ENCODE measurements at regions not wholly inside any gene's neighbourhood (a gene's known extent, or its start where the extent isn't known, plus 50 kb on each side); places are given as distances from the start of the nearest gene placed in this dataset.

GRCh38 chr20:41913146-41913545 is 295.0 kb upstream of the CHD6 start:
- Histone ChIP-seq H3K27ac (ENCODE audit: low read depth, low read length) (no peak overlapping the region), H3K14ac (ENCODE audit: insufficient read length) (no peak overlapping the region), H2BK120ac (replicated peaks; ENCODE audit: low read depth, low read length) (no peak overlapping the region), H2BK12ac (ENCODE audit: low read depth, low read length) (no peak overlapping the region), H3K79me2 (ENCODE audit: control insufficient read depth in 1 of 2, insufficient read depth in 2 of 2, low read length in 2 of 2) (no peaks in the 10 kb centered on the region), H4K5ac (ENCODE audit: insufficient read length, low read depth, low read length) (no peak overlapping the region), H3K79me1 (ENCODE audit: low read depth, low read length) (no peaks in the 10 kb centered on the region), H2BK5ac (ENCODE audit: low read depth, low read length) (no peak overlapping the region), H2BK15ac (ENCODE audit: low read length) (no peak overlapping the region), H2BK20ac (ENCODE audit: low read length) (no peak overlapping the region), H3K4me1 (replicated peaks in 1 of 4; ENCODE audit: control insufficient read depth in 3 of 4, insufficient read depth in 4 of 4, low read length in 3 of 4) (no peaks in the 10 kb centered on the region), H2AK5ac (ENCODE audit: low read depth, low read length) (no peak overlapping the region), H3K27me3 (replicated peaks in 1 of 4; ENCODE audit: control insufficient read depth in 3 of 4, extremely low read depth in 1 of 4, insufficient read depth in 3 of 4, low read length in 3 of 4) (no peaks in the 10 kb centered on the region), H3K9me3 (ENCODE audit: insufficient read depth in 2 of 2, low read depth in 1 of 2, low read length in 1 of 2) (peaks cover 0 to 4% of the 10 kb centered on the region in 2 experiments; a peak in 2 of 4 replicates), H4K91ac (replicated peaks; ENCODE audit: insufficient read length, low read length) (no peak overlapping the region), H3K36me3 (ENCODE audit: control insufficient read depth in 2 of 4, insufficient read depth in 4 of 4, low read length in 3 of 4) (no peaks in the 10 kb centered on the region), H3K18ac (ENCODE audit: extremely low read depth, low read length) (no peak overlapping the region), H3K4me2 (ENCODE audit: insufficient read depth in 1 of 2, low read depth in 2 of 2, low read length in 2 of 2) (no peak overlapping the region), H3K9ac (replicated peaks in 1 of 4; ENCODE audit: extremely low read depth in 1 of 4, low read depth in 3 of 4, low read length in 3 of 4) (no peak overlapping the region), H3K4me3 (ENCODE audit: extremely low read depth in 1 of 4, insufficient read depth in 2 of 4, low read depth in 3 of 4, low read length in 4 of 4) (no peak overlapping the region), H4K20me1 (replicated peaks in 1 of 2; ENCODE audit: control insufficient read depth in 1 of 2, insufficient read depth in 2 of 2, low read length in 2 of 2) (no peaks in the 10 kb centered on the region), H3K56ac (replicated peaks; ENCODE audit: insufficient read length, low read depth, low read length) (no peak overlapping the region), H3K23me2 (ENCODE audit: low read depth, low read length) (no peaks in the 10 kb centered on the region), H2AFZ (ENCODE audit: low read length) (no peak overlapping the region), H3K4ac (replicated peaks; ENCODE audit: insufficient read length, low read depth, low read length) (no peak overlapping the region), H3K23ac (ENCODE audit: insufficient read length) (no peak overlapping the region), H4K8ac (ENCODE audit: extremely low read depth, insufficient read depth, low read length) (no peak overlapping the region)
- TF ChIP-seq MAFK (IDR thresholded peaks at IDR 0.05; ENCODE audit: low read depth, low read length) (peak; percentile 33; the same call in 1 of the 2 replicates), ASH2L (IDR thresholded peaks at IDR 0.05; ENCODE audit: low read length) (no peak)
- FAIRE-seq (no peak), DNase-seq (ENCODE audit: low read depth in 1 of 2, low spot score in 2 of 2) (no peak)
- CTCF ChIA-PET (ENCODE audit: partially characterized antibody): no interaction called here
- POLR2A ChIA-PET (ENCODE audit: partially characterized antibody): no interaction called here

All from H1 (cell line).